Activated CD8-positive, alpha-beta memory T cell treated with anti-CD3 and anti-CD28 coated beads for 48 hours (primary cell): ENCODE measurements at regions not wholly inside any gene's neighbourhood (a gene's known extent, or its start where the extent isn't known, plus 50 kb on each side); places are given as distances from the start of the nearest gene placed in this dataset.
"Not testable (repeated sequence)": the region's sequence is repeated elsewhere in the genome, so short reads cannot be mapped to it uniquely, and the experiment has no call there.

Source experiments
- DNase-seq, 3 experiments: peaks; one replicate each; pipeline ENCODE4 v3.0.0-alpha.2; 2020; ENCODE audit warnings: low read depth in 2 of 3, low spot score in 2 of 3

- DNase-seq = not testable (repeated sequence)
These were observed 282.8 kb upstream of the TGFBR2 start for GRCh38 chr3:30323649-30324048.

- DNase-seq = no peak
These were observed 281.8 kb upstream of the TGFBR2 start for GRCh38 chr3:30324587-30324986.

GRCh38 chr3:30327976-30328375 lies 278.4 kb upstream of the TGFBR2 start:
- not testable (repeated sequence) for DNase-seq

DNA sequence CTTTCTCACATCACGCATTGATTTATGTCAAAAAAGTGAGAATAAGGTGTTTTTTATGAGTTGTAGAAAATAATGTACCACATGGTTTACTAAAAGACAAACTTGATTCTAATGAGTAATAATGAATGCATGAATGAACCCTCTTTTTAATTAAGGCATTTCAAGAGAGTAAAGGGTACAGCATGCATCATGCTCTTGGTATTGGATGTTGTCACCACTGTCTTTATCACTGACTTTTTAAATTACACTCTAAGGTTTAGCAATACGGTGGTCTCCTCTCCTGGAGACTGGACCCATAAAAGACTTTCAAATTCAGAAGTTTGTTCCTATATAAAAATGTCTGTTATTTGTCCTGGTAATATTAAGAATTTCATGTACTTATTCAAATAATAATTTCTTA lies 277.5 kb upstream of the TGFBR2 start:
- DNase-seq = not testable (repeated sequence)

DNA sequence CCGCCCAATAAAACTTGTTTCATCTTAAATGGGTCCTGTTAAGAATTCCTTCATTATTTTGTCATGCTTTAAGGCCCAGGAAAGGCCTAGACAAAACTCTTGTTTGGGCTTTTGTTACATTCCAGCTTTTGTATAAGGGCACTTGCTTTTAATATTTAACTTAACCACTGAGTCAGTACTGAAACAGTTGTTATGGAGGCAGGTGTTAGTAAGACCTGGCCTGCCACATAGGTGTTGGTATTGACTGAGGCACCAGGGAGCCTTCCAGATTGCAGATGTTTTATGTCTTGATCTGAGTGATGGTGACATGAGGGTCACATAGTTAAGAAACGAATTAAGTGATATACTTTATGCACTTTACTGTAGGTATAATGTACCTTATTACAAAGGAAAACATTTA lies 274.9 kb upstream of the TGFBR2 start:
- DNase-seq = no peak

- no peak for DNase-seq
These were observed 274.0 kb upstream of the TGFBR2 start for GRCh38 chr3:30332196-30333021.

DNA sequence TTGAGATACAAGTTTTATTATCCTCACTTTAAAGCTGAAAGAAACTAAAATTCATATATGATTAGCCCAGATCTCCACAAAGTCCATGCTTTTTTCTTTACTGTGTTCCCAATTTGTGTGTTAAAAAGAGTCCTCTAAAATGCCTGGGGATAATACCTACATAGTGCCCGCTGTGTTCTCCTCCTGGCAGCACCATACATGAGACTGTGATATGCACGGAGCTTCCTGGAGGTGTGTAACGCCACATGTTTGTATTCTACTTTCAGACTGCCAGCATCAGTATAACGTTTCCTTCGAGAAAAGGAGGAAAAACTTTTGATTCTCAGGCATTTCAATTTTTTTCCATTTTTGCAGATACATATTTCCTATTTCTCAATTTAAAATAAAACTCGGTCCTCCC lies 273.3 kb upstream of the TGFBR2 start:
- no peak for DNase-seq

- DNase-seq = no peak
These were observed 272.5 kb upstream of the TGFBR2 start for GRCh38 chr3:30333903-30334302.

GRCh38 chr3:30340500-30340899 lies 265.9 kb upstream of the TGFBR2 start:
- no peak for DNase-seq

- no peak for DNase-seq
These were observed 265.3 kb upstream of the TGFBR2 start for GRCh38 chr3:30341079-30341478.

GRCh38 chr3:30341851-30342250 lies 264.6 kb upstream of the TGFBR2 start:
- DNase-seq = no peak

- DNase-seq = no peak
These were observed 263.9 kb upstream of the TGFBR2 start for GRCh38 chr3:30342318-30343060.

- DNase-seq = no peak
These were observed 263.2 kb upstream of the TGFBR2 start for GRCh38 chr3:30343067-30343831.

DNA sequence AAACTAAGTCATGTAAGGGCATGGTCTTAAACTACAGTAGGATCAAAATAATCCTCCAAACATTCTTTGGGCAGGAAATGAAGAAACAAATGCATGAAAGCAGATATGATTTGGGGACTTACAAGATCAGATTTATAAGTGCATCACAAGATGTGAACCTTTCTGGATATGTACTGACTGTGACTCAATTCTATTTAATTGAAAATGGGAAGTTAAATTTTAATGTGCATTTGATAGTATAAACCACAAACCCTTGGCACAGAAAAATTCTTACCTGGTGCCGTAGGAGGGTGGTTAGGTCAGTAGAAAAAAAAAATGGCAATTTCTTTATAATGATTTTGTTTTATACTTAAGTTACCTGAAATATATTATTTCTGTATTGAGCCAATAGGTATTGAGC lies 262.5 kb upstream of the TGFBR2 start:
- DNase-seq = no peak

DNA sequence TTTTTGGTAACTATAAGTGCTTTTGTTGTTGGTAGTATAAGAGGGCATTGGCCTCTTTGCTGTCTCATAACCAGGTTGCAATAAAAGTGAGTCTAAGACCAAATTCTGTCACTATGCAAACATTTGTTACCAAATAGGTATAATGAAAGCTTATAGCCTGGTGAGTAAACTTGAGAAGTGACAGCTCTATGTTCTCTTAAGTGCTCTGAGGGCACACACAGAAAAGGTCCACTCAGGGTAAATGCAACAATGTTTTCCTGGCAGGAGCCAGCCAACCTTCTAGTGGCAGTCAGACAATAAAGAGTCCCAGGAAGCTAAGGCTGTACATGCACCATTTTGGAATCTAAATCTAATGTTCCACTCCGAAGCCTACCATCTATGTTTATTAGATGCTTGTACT lies 262.1 kb upstream of the TGFBR2 start:
- no peak for DNase-seq

GRCh38 chr3:30346933-30347320 lies 259.5 kb upstream of the TGFBR2 start:
- DNase-seq = no peak

- no peak for DNase-seq
These were observed 258.7 kb upstream of the TGFBR2 start for GRCh38 chr3:30347679-30348216.

DNA sequence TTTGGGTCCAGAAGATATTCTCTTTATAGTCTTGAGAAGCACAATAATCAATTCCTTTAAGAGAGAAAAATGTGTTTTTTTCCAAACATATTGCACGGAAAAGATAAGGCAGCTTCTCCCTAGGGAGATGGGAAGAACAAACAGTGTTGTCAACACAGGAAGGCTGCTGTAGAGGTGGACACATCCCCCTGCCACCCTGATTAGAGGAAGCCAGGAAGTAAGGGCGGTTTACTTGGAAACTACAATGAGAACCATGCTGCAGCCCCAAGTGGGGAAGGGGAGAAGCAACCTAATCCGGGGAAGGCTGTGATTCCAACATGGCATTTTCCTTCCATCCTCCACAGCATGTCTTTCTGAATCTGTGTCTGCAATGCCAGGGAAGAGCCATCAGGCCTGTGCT lies 256.9 kb upstream of the TGFBR2 start:
- DNase-seq = no peak

- DNase-seq = no peak
These were observed 256.4 kb upstream of the TGFBR2 start for GRCh38 chr3:30350011-30350410.

- no peak for DNase-seq
These were observed 255.5 kb upstream of the TGFBR2 start for GRCh38 chr3:30350901-30351300.
